OCI-LY1 (cell line): ENCODE measurements at regions not wholly inside any gene's neighbourhood (a gene's known extent, or its start where the extent isn't known, plus 50 kb on each side); places are given as distances from the start of the nearest gene placed in this dataset.

Source experiments
- H2AFZ ChIP-seq: fragments of 200-600 bp; sonication (generic), shearing (Covaris generic); 2 replicates; pipeline ENCODE4 v1.6.0; 2014; ENCODE audit warnings: antibody characterized with exemption, mild to moderate bottlenecking, low read length
- H3F3A ChIP-seq: fragments of 200-600 bp; sonication (generic), shearing (Covaris generic); 2 replicates; pipeline ENCODE4 v1.6.0; 2014; ENCODE audit warnings: mild to moderate bottlenecking, antibody characterized with exemption, low read length, moderate library complexity; ENCODE audit not compliant: insufficient read depth
- H3K27ac ChIP-seq: fragments of 200-600 bp; sonication (generic); 2 replicates; pipeline ENCODE4 v1.5.1; 2014; ENCODE audit warnings: low read length, mixed run types, mild to moderate bottlenecking, low read depth; ENCODE audit not compliant: poor library complexity, severe bottlenecking
- H3K27me3 ChIP-seq: fragments of 200-600 bp; sonication (generic); 2 replicates; pipeline ENCODE4 v1.6.0; 2014; ENCODE audit warnings: antibody characterized with exemption, mild to moderate bottlenecking, low read length, moderate library complexity; ENCODE audit not compliant: insufficient read depth
- H3K36me3 ChIP-seq: fragments of 200-600 bp; sonication (generic); 2 replicates; pipeline ENCODE4 v1.6.1; 2014; ENCODE audit warnings: mild to moderate bottlenecking, antibody characterized with exemption, low read length, moderate library complexity, mixed read lengths; ENCODE audit not compliant: insufficient read depth
- H3K4me1 ChIP-seq: fragments of 200-600 bp; sonication (generic); 2 replicates; pipeline ENCODE4 v1.5.1; 2014; ENCODE audit warnings: mild to moderate bottlenecking, low read length, moderate library complexity; ENCODE audit not compliant: insufficient read depth, severe bottlenecking
- H3K4me2 ChIP-seq: fragments of 200-600 bp; sonication (generic), shearing (Covaris generic); 2 replicates; pipeline ENCODE4 v1.6.1; 2014; ENCODE audit warnings: low read length
- H3K4me3 ChIP-seq: fragments of 200-600 bp; sonication (generic); 2 replicates; pipeline ENCODE4 v1.5.1; 2014; ENCODE audit warnings: low read length, low read depth, mild to moderate bottlenecking, mixed read lengths; ENCODE audit not compliant: poor library complexity, severe bottlenecking
- H3K79me2 ChIP-seq: fragments of 200-600 bp; shearing (Covaris generic); 2 replicates; pipeline ENCODE4 v1.6.1; 2016; ENCODE audit warnings: mixed run types, low read length, mixed read lengths; ENCODE audit not compliant: insufficient read depth
- H3K9ac ChIP-seq: fragments of 200-600 bp; sonication (generic), shearing (Covaris generic); 2 replicates; pipeline ENCODE4 v1.6.1; 2014; ENCODE audit warnings: mild to moderate bottlenecking, low read length, mixed read lengths
- H3K9me2 ChIP-seq: fragments of 200-600 bp; sonication (generic), shearing (Covaris generic); 2 replicates; pipeline ENCODE4 v1.6.1; 2014; ENCODE audit warnings: low read depth, mild to moderate bottlenecking, low read length, mixed read lengths
- H3K9me3 ChIP-seq: fragments of 200-600 bp; shearing (Covaris generic); 2 replicates; pipeline ENCODE4 v1.6.1; 2014; ENCODE audit warnings: low read length, mixed read lengths
- H4K20me1 ChIP-seq: fragments of 200-600 bp; sonication (generic), shearing (Covaris generic); 2 replicates; pipeline ENCODE4 v1.6.0; 2016; ENCODE audit warnings: mild to moderate bottlenecking, low read length; ENCODE audit not compliant: insufficient read depth
- EZH2 ChIP-seq: fragments of 200-600 bp; sonication (generic), shearing (Covaris generic); IDR thresholded peaks from 2 replicates; pipeline ENCODE4 v1.8.0; 2017; ENCODE audit warnings: borderline replicate concordance, mixed run types, mild to moderate bottlenecking, antibody characterized with exemption, low read length, moderate library complexity, mixed read lengths
- TF ChIP-seq, protein P1 (sequence below): fragments of 200-600 bp; sonication (generic), shearing (Covaris generic); IDR thresholded peaks from 2 replicates; pipeline ENCODE4 v1.5.1; 2017; ENCODE audit warnings: mild to moderate bottlenecking, antibody characterized with exemption, low read length, moderate library complexity, mixed read lengths

DNA sequence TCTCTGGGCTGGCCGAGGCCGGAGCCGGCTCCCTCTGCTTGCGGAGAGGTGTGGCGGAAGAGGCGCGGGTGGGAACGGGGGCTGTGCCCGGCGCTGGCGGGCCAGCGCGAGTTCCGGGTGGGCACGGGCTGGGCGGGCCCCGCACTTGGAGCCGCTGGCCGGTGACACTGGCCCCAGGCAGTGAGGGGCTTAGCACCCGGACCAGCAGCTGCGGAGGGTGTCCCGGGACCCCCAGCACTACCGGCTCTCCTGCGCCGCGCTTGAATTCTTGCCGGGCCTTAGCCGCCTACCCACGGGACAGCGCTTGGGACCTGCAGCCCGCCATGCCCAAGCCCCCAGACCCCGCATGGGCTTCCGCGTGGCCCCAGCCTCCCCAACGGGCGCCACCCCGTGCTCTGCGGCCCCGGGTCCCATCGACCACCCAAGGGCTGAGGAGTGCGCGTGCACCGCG, 736.3 kb upstream of the ARRDC4 start:
- Histone ChIP-seq H3K9me3 (no peaks in the 10 kb centered on the region), H3K9me2 (no peaks in the 10 kb centered on the region), H2AFZ (no peak overlapping the region), H3K27me3 (no peaks in the 10 kb centered on the region), H3K27ac (no peak overlapping the region), H3K36me3 (no peaks in the 10 kb centered on the region), H3K4me3 (no peak overlapping the region), H3F3A (no peaks in the 10 kb centered on the region), H3K9ac (no peak overlapping the region), H3K4me2 (no peak overlapping the region), H3K79me2 (no peaks in the 10 kb centered on the region), H3K4me1 (no peaks in the 10 kb centered on the region), H4K20me1 (no peaks in the 10 kb centered on the region)
- TF ChIP-seq, protein P1, sequence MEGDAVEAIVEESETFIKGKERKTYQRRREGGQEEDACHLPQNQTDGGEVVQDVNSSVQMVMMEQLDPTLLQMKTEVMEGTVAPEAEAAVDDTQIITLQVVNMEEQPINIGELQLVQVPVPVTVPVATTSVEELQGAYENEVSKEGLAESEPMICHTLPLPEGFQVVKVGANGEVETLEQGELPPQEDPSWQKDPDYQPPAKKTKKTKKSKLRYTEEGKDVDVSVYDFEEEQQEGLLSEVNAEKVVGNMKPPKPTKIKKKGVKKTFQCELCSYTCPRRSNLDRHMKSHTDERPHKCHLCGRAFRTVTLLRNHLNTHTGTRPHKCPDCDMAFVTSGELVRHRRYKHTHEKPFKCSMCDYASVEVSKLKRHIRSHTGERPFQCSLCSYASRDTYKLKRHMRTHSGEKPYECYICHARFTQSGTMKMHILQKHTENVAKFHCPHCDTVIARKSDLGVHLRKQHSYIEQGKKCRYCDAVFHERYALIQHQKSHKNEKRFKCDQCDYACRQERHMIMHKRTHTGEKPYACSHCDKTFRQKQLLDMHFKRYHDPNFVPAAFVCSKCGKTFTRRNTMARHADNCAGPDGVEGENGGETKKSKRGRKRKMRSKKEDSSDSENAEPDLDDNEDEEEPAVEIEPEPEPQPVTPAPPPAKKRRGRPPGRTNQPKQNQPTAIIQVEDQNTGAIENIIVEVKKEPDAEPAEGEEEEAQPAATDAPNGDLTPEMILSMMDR, result no peak
- TF ChIP-seq EZH2, result no peak

DNA sequence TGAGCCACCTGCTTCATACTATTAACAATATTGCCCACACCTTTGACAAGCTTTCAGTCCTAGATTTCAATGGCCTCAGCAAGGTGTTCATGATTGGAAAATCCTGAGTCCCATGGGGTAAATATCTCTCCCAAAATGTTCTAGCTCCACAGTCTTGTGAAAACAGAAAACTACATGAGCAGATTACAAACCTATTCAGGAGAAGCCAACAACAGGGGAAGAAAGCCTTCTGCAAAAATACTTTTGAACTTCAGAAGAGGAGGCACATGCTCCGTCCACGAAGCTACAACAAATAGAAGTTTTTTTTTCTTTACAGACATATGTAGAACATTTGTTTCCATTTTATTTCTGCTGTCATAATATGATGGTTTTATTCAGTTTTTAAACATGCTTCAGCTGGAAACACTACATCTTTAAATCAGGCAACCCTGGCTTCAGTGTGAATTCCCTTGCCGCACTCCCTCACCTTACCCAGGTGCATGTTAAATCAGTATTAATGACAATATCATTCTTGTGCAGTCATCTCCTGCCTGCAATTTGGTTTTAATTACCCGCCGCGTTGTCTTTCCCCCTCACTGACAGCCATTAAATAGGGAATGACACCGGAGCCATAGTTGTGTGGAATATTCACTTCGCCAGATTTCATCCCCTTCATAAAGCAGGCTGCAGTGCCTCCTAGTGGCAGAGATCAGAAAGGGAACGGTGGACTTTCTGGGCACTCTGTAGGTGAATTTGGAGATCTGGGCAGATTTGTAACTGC, 725.5 kb upstream of the ARRDC4 start:
- H3K79me2 ChIP-seq, result no peaks in the 10 kb centered on the region
- no peaks in the 10 kb centered on the region for H3F3A ChIP-seq
- no peak overlapping the region for H3K4me2 ChIP-seq
- no peak overlapping the region for H3K9ac ChIP-seq
- H3K27me3 ChIP-seq, result no peaks in the 10 kb centered on the region
- no peak overlapping the region for H2AFZ ChIP-seq
- H3K9me2 ChIP-seq, result no peaks in the 10 kb centered on the region
- no peak overlapping the region for H3K27ac ChIP-seq
- no peaks in the 10 kb centered on the region for H3K4me1 ChIP-seq
- H3K4me3 ChIP-seq, result no peak overlapping the region
- no peaks in the 10 kb centered on the region for H3K9me3 ChIP-seq
- no peak for TF ChIP-seq EZH2
- TF ChIP-seq, protein P1, result peak; percentile 85
- H3K36me3 ChIP-seq, result no peaks in the 10 kb centered on the region
- H4K20me1 ChIP-seq, result no peaks in the 10 kb centered on the region

DNA sequence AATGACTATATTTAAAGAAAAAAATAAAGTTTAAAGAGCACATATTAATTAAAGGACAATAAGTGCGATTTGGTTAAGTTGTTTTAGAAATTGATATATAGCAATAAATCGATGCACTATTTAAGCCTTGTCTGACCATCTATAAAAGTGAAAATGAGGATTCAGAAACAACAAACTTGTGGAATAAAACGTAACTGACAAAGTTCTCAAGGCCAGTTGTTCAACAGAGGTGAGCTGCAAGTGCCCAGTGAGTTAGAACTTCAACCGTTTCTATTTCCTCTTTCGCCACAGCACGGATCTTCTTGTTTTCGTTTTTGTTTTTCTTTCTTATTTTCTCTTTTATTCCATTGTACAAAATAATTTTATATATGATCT, 724.9 kb upstream of the ARRDC4 start:
- TF ChIP-seq, protein P1, result no peak
- Histone ChIP-seq H3K27ac (no peak overlapping the region), H3K9ac (no peak overlapping the region), H3K27me3 (no peaks in the 10 kb centered on the region), H3K4me3 (no peak overlapping the region), H2AFZ (no peak overlapping the region), H3K9me2 (no peaks in the 10 kb centered on the region), H3F3A (no peaks in the 10 kb centered on the region), H3K36me3 (no peaks in the 10 kb centered on the region), H3K4me1 (no peaks in the 10 kb centered on the region), H3K9me3 (no peaks in the 10 kb centered on the region), H4K20me1 (no peaks in the 10 kb centered on the region), H3K4me2 (no peak overlapping the region), H3K79me2 (no peaks in the 10 kb centered on the region)
